ENCODE measurements at regions not wholly inside any gene's neighbourhood (a gene's known extent, or its start where the extent isn't known, plus 50 kb on each side); places are given as distances from the start of the nearest gene placed in this dataset.
"Not testable (repeated sequence)": the region's sequence is repeated elsewhere in the genome, so short reads cannot be mapped to it uniquely, and the experiment has no call there.

GRCh38 chr12:22121224-22121623 lies 75.2 kb downstream of the CMAS start:
- H3K36me3 ChIP-seq (ENCODE audit: control insufficient read depth in 2 of 2, insufficient read depth in 1 of 2, low read length in 2 of 2), result no peaks in the 10 kb centered on the region
- no peaks in the 10 kb centered on the region for H3K4me1 ChIP-seq (ENCODE audit: control insufficient read depth, insufficient read depth, low read length)
- no peak overlapping the region for H3K27ac ChIP-seq (ENCODE audit: extremely low read depth, low read depth, low read length)
- POLR2A ChIA-PET, result no interaction called here
- TF ChIP-seq ZFP69B (tag by site-specific recombination; IDR thresholded peaks at IDR 0.05), result no peak
- TF ChIP-seq ZNF324 (tag by site-specific recombination; IDR thresholded peaks at IDR 0.05), result no peak
- no peak for TF ChIP-seq ZNF335 (tag by site-specific recombination; conservative IDR thresholded peaks at IDR 0.05)
- no peak for TF ChIP-seq OSR2 (tag by site-specific recombination; IDR thresholded peaks at IDR 0.05)
- CTCF ChIA-PET, result no interaction called here
- no peak overlapping the region for H3K4me3 ChIP-seq (ENCODE audit: low read depth, low read length)
- no peaks in the 10 kb centered on the region for H3K9me3 ChIP-seq (ENCODE audit: control insufficient read depth, insufficient read depth, low read depth, low read length)

DNA sequence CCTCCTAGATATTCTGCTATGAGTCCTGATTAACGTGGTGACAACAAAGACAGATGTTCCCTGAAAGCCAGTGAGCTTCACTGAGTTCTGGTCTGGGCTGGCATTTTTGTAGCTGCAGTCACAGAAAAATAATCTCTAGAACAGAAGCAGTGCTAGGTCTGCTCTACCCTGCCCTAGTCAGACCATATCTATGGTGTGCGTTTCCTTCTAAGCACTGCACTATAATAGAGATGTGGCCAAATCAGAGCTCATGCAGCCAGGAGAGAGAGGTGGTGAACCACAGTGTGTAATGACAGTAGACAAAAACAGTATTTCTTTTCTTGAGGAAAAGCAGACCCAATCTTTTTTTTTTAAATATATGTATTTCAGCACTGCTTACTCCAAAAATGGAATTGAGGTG lies 76.3 kb downstream of the CMAS start:
- Histone ChIP-seq H3K36me3 (ENCODE audit: control insufficient read depth in 2 of 2, insufficient read depth in 1 of 2, low read length in 2 of 2) (no peaks in the 10 kb centered on the region), H3K4me3 (ENCODE audit: low read depth, low read length) (no peak overlapping the region), H3K27ac (ENCODE audit: extremely low read depth, low read depth, low read length) (no peak overlapping the region), H3K4me1 (ENCODE audit: control insufficient read depth, insufficient read depth, low read length) (no peaks in the 10 kb centered on the region), H3K9me3 (ENCODE audit: control insufficient read depth, insufficient read depth, low read depth, low read length) (no peaks in the 10 kb centered on the region)
- ChIA-PET POLR2A (no interaction called here), CTCF (interaction anchor here (0.6 kb wide), 1 partner anchor 324 kb away, joined by 3 read pairs; no protein-coding TSS in a partner anchor)
- no peak for TF ChIP-seq ZFHX2 (tag by site-specific recombination; conservative IDR thresholded peaks at IDR 0.05)

- no peak for TF ChIP-seq ZNF449 (tag by site-specific recombination; IDR thresholded peaks at IDR 0.05)
- peak; percentile 80 for TF ChIP-seq ZNF585B (tag by site-specific recombination; IDR thresholded peaks at IDR 0.05)
- no peak for TF ChIP-seq HOXA7 (CRISPR knock-in tag; IDR thresholded peaks at IDR 0.05; ENCODE audit: borderline replicate concordance)
- POLR2A ChIA-PET, result no interaction called here
- Histone ChIP-seq H3K9me3 (ENCODE audit: control insufficient read depth, insufficient read depth, low read depth, low read length) (no peaks in the 10 kb centered on the region), H3K4me3 (ENCODE audit: low read depth, low read length) (no peak overlapping the region), H3K4me1 (ENCODE audit: control insufficient read depth, insufficient read depth, low read length) (no peaks in the 10 kb centered on the region), H3K36me3 (ENCODE audit: control insufficient read depth in 2 of 2, insufficient read depth in 1 of 2, low read length in 2 of 2) (no peaks in the 10 kb centered on the region), H3K27ac (ENCODE audit: extremely low read depth, low read depth, low read length) (no peak overlapping the region)
- CTCF ChIA-PET, result no interaction called here
Measured at GRCh38 chr12:22124987-22125386, 79.0 kb downstream of the CMAS start.

GRCh38 chr12:22126101-22126500 lies 80.1 kb downstream of the CMAS start:
- H3K4me3 ChIP-seq (ENCODE audit: low read depth, low read length); CTCF ChIA-PET; H3K36me3 ChIP-seq (ENCODE audit: control insufficient read depth in 2 of 2, insufficient read depth in 1 of 2, low read length in 2 of 2); H3K27ac ChIP-seq (ENCODE audit: extremely low read depth, low read depth, low read length); POLR2A ChIA-PET; H3K9me3 ChIP-seq (ENCODE audit: control insufficient read depth, insufficient read depth, low read depth, low read length); H3K4me1 ChIP-seq (ENCODE audit: control insufficient read depth, insufficient read depth, low read length): not testable (repeated sequence)

GRCh38 chr12:22126758-22127157 lies 80.7 kb downstream of the CMAS start:
- ChIA-PET CTCF (no interaction called here), POLR2A (no interaction called here)
- TF ChIP-seq ZNF155 (tag by site-specific recombination; IDR thresholded peaks at IDR 0.05) (no peak), KLF9 (tag by site-specific recombination; IDR thresholded peaks at IDR 0.05; ENCODE audit: low read depth) (no peak), ZNF529 (tag by site-specific recombination; IDR thresholded peaks at IDR 0.05; ENCODE audit: insufficient replicate concordance) (no peak), ZNF223 (tag by site-specific recombination; IDR thresholded peaks at IDR 0.05) (no peak), ZNF202 (tag by site-specific recombination; IDR thresholded peaks at IDR 0.05; ENCODE audit: borderline replicate concordance) (no peak), ZNF473 (tag by site-specific recombination; IDR thresholded peaks at IDR 0.05) (no peak), EGR2 (tag by site-specific recombination; IDR thresholded peaks at IDR 0.05; ENCODE audit: low read depth) (no peak), KLF1 (tag by site-specific recombination; IDR thresholded peaks at IDR 0.05) (no peak)
- TF ChIP-seq, protein P1, sequence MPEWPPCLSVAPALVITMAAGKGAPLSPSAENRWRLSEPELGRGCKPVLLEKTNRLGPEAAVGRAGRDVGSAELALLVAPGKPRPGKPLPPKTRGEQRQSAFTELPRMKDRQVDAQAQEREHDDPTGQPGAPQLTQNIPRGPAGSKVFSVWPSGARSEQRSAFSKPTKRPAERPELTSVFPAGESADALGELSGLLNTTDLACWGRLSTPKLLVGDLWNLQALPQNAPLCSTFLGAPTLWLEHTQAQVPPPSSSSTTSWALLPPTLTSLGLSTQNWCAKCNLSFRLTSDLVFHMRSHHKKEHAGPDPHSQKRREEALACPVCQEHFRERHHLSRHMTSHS (tag by site-specific recombination; IDR thresholded peaks at IDR 0.05), result no peak
- TF ChIP-seq, protein P2, sequence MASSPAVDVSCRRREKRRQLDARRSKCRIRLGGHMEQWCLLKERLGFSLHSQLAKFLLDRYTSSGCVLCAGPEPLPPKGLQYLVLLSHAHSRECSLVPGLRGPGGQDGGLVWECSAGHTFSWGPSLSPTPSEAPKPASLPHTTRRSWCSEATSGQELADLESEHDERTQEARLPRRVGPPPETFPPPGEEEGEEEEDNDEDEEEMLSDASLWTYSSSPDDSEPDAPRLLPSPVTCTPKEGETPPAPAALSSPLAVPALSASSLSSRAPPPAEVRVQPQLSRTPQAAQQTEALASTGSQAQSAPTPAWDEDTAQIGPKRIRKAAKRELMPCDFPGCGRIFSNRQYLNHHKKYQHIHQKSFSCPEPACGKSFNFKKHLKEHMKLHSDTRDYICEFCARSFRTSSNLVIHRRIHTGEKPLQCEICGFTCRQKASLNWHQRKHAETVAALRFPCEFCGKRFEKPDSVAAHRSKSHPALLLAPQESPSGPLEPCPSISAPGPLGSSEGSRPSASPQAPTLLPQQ (tag by site-specific recombination; IDR thresholded peaks at IDR 0.05), result no peak
- no peak overlapping the region for H3K27ac ChIP-seq (ENCODE audit: extremely low read depth, low read depth, low read length)
- H3K4me3 ChIP-seq (ENCODE audit: low read depth, low read length), result no peak overlapping the region
- H3K4me1 ChIP-seq (ENCODE audit: control insufficient read depth, insufficient read depth, low read length), result no peaks in the 10 kb centered on the region
- no peaks in the 10 kb centered on the region for H3K9me3 ChIP-seq (ENCODE audit: control insufficient read depth, insufficient read depth, low read depth, low read length)
- H3K36me3 ChIP-seq (ENCODE audit: control insufficient read depth in 2 of 2, insufficient read depth in 1 of 2, low read length in 2 of 2), result no peaks in the 10 kb centered on the region
